Neural cell (in vitro differentiated cells): ENCODE measurements at regions not wholly inside any gene's neighbourhood (a gene's known extent, or its start where the extent isn't known, plus 50 kb on each side); places are given as distances from the start of the nearest gene placed in this dataset.

ENCODE experiments used
- H2AFZ ChIP-seq: fragments of 200-600, 300-800 bp; sonication (generic), shearing (Covaris generic); 2 replicates; pipeline ENCODE4 v1.6.0; 2014; ENCODE audit warnings: low read depth, mild to moderate bottlenecking, antibody characterized with exemption, low read length, moderate library complexity
- H3F3A ChIP-seq: fragments of 200-600 bp; shearing (Covaris generic); 2 replicates; pipeline ENCODE4 v1.6.1; 2016; ENCODE audit warnings: mild to moderate bottlenecking, moderate library complexity, mixed read lengths, antibody characterized with exemption, low read length; ENCODE audit not compliant: insufficient read depth, poor library complexity, severe bottlenecking
- H3K27ac ChIP-seq: fragments of 200-600, 300-800 bp; sonication (generic), shearing (Covaris generic); 2 replicates; pipeline ENCODE4 v1.5.1; 2014; ENCODE audit warnings: mild to moderate bottlenecking, low read length, moderate library complexity
- H3K27me3 ChIP-seq: fragments of 300-800, 200-600 bp; sonication (generic), shearing (Covaris generic); 2 replicates; pipeline ENCODE4 v1.6.0; 2014; ENCODE audit warnings: mild to moderate bottlenecking, low read depth, low read length, moderate library complexity; ENCODE audit not compliant: insufficient read depth
- H3K36me3 ChIP-seq: fragments of 300-800, 200-600 bp; sonication (generic), shearing (Covaris generic); 2 replicates; pipeline ENCODE4 v1.5.1; 2014; ENCODE audit warnings: mild to moderate bottlenecking, antibody characterized with exemption, low read length, moderate library complexity; ENCODE audit not compliant: insufficient read depth
- H3K4me2 ChIP-seq: fragments of 300-800, 200-600 bp; sonication (generic), shearing (Covaris generic); 2 replicates; pipeline ENCODE4 v1.6.0; 2014; ENCODE audit warnings: mild to moderate bottlenecking, low read length
- H3K4me3 ChIP-seq: fragments of 300-800, 200-600 bp; sonication (generic), shearing (Covaris generic); 2 replicates; pipeline ENCODE4 v1.5.1; 2014; ENCODE audit warnings: mild to moderate bottlenecking, low read length, moderate library complexity
- H3K79me2 ChIP-seq: fragments of 200-600 bp; shearing (Covaris generic); replicated peaks from 2 replicates; pipeline ENCODE4 v1.6.0; 2014; ENCODE audit warnings: mild to moderate bottlenecking, low read length, moderate library complexity; ENCODE audit not compliant: insufficient read depth
- H3K9ac ChIP-seq: fragments of 300-800, 200-600 bp; sonication (generic), shearing (Covaris generic); 2 replicates; pipeline ENCODE4 v1.6.1; 2016; ENCODE audit warnings: mild to moderate bottlenecking, low read length, mixed read lengths
- H3K9me2 ChIP-seq: fragments of 200-600 bp; shearing (Covaris generic); 2 replicates; pipeline ENCODE4 v1.6.1; 2016; ENCODE audit warnings: mild to moderate bottlenecking, low read length, mixed read lengths; ENCODE audit not compliant: insufficient read depth
- H3K9me3 ChIP-seq: fragments of 200-600, 300-800 bp; sonication (generic), shearing (Covaris generic); 2 replicates; pipeline ENCODE4 v1.6.1; 2016; ENCODE audit warnings: mild to moderate bottlenecking, mixed run types, low read length, moderate library complexity, mixed read lengths
- H4K20me1 ChIP-seq: fragments of 200-600 bp; shearing (Covaris generic); 2 replicates; pipeline ENCODE4 v1.6.1; 2016; ENCODE audit warnings: mild to moderate bottlenecking, mixed run types; ENCODE audit not compliant: insufficient read depth
- CTCF ChIP-seq: fragments of 450-650 bp; IDR thresholded peaks from 2 replicates; pipeline ENCODE4 v1.5.1; 2014; ENCODE audit warnings: antibody characterized with exemption, mild to moderate bottlenecking, moderate library complexity; ENCODE audit not compliant: poor library complexity, severe bottlenecking
- EP300 ChIP-seq: fragments of 450-650 bp; conservative IDR thresholded peaks from 2 replicates; pipeline ENCODE4 v1.6.1; 2014; ENCODE audit warnings: antibody characterized with exemption, mild to moderate bottlenecking, moderate library complexity; ENCODE audit not compliant: poor library complexity, severe bottlenecking
- EZH2 ChIP-seq: fragments of 200-600, 300-800 bp; shearing (Covaris generic), sonication (generic); IDR thresholded peaks from 2 replicates; pipeline ENCODE4 v1.6.1; 2014; ENCODE audit warnings: antibody characterized with exemption, low read length, borderline replicate concordance, mild to moderate bottlenecking; ENCODE audit not compliant: insufficient read depth, poor library complexity, severe bottlenecking
- MXI1 ChIP-seq: fragments of 450-650 bp; conservative IDR thresholded peaks from 2 replicates; pipeline ENCODE4 v1.6.1; 2014; ENCODE audit warnings: antibody characterized with exemption, mild to moderate bottlenecking; ENCODE audit not compliant: poor library complexity, severe bottlenecking
- POLR2AphosphoS5 ChIP-seq: IDR thresholded peaks from 2 replicates; pipeline ENCODE4 v1.6.1; 2012
- RAD21 ChIP-seq: fragments of 450-650 bp; conservative IDR thresholded peaks from 2 replicates; pipeline ENCODE4 v1.6.1; 2014; ENCODE audit warnings: antibody characterized with exemption, mild to moderate bottlenecking, moderate library complexity
- REST ChIP-seq: IDR thresholded peaks from 2 replicates; pipeline ENCODE4 v1.6.1; 2012; ENCODE audit warnings: borderline replicate concordance
- SMC3 ChIP-seq: fragments of 450-650 bp; conservative IDR thresholded peaks from 2 replicates; pipeline ENCODE4 v1.6.1; 2014; ENCODE audit warnings: antibody characterized with exemption, mild to moderate bottlenecking, moderate library complexity; ENCODE audit not compliant: poor library complexity
- TAF1 ChIP-seq: IDR thresholded peaks from 2 replicates; pipeline ENCODE4 v1.6.1; 2012; ENCODE audit warnings: low read depth

GRCh38 chr17:33664116-33664840 lies 371.2 kb upstream of the ASIC2 start:
- Histone ChIP-seq H3K4me3 (no peak overlapping the region), H3K27me3 (no peaks in the 10 kb centered on the region), H3K9me2 (no peaks in the 10 kb centered on the region), H3K27ac (no peak overlapping the region), H3F3A (no peaks in the 10 kb centered on the region), H3K9me3 (no peaks in the 10 kb centered on the region), H3K36me3 (no peaks in the 10 kb centered on the region), H2AFZ (no peak overlapping the region), H4K20me1 (no peaks in the 10 kb centered on the region), H3K4me2 (no peak overlapping the region), H3K79me2 (no peaks in the 10 kb centered on the region), H3K9ac (no peak overlapping the region)
- TF ChIP-seq MXI1 (no peak), SMC3 (no peak), POLR2AphosphoS5 (no peak), CTCF (no peak), TAF1 (no peak), EP300 (no peak), REST (no peak), RAD21 (no peak), EZH2 (no peak)

- no peaks in the 10 kb centered on the region for H3F3A ChIP-seq
- no peak overlapping the region for H3K4me2 ChIP-seq
- H3K27me3 ChIP-seq: no peaks in the 10 kb centered on the region
- no peak for TF ChIP-seq EZH2
- TF ChIP-seq SMC3: no peak
- TF ChIP-seq POLR2AphosphoS5: no peak
- TF ChIP-seq REST: no peak
- no peak for TF ChIP-seq TAF1
- TF ChIP-seq RAD21: no peak
- TF ChIP-seq CTCF: no peak
- TF ChIP-seq MXI1: no peak
- TF ChIP-seq EP300: no peak
- H3K36me3 ChIP-seq: no peaks in the 10 kb centered on the region
- no peak overlapping the region for H3K4me3 ChIP-seq
- no peak overlapping the region for H3K9ac ChIP-seq
- H3K9me2 ChIP-seq: no peaks in the 10 kb centered on the region
- no peaks in the 10 kb centered on the region for H3K9me3 ChIP-seq
- H3K79me2 ChIP-seq: no peaks in the 10 kb centered on the region
- no peak overlapping the region for H2AFZ ChIP-seq
- H4K20me1 ChIP-seq: no peaks in the 10 kb centered on the region
- no peak overlapping the region for H3K27ac ChIP-seq
These were observed 374.0 kb upstream of the ASIC2 start for GRCh38 chr17:33667052-33667509.
